Endodermal cell (in vitro differentiated cells): ENCODE measurements at regions not wholly inside any gene's neighbourhood (a gene's known extent, or its start where the extent isn't known, plus 50 kb on each side); places are given as distances from the start of the nearest gene placed in this dataset.
"Not testable (repeated sequence)": the region's sequence is repeated elsewhere in the genome, so short reads cannot be mapped to it uniquely, and the experiment has no call there.

ENCODE experiments used
- DNase-seq: peaks from one replicate; pipeline ENCODE4 v3.0.0-alpha.2; 2017
- H3K27ac ChIP-seq: 2 replicates; pipeline ENCODE4 v1.5.1; 2013; ENCODE audit warnings: mild to moderate bottlenecking, low read depth, low read length, moderate library complexity
- H3K27me3 ChIP-seq: 2 replicates; pipeline ENCODE4 v1.6.1; 2013; ENCODE audit warnings: mild to moderate bottlenecking, low read length, moderate library complexity; ENCODE audit not compliant: insufficient read depth, control insufficient read depth, poor library complexity, severe bottlenecking
- H3K36me3 ChIP-seq: 2 replicates; pipeline ENCODE4 v1.7.0; 2013; ENCODE audit warnings: mild to moderate bottlenecking, low read length, moderate library complexity; ENCODE audit not compliant: control insufficient read depth, insufficient read depth
- H3K4me1 ChIP-seq: one replicate; pipeline ENCODE4 v1.7.0; 2013; ENCODE audit warnings: low read length; ENCODE audit not compliant: control insufficient read depth, insufficient read depth
- H3K4me3 ChIP-seq: 2 replicates; pipeline ENCODE4 v1.5.1; 2013; ENCODE audit warnings: mild to moderate bottlenecking, low read length, moderate library complexity
- H3K9ac ChIP-seq: 2 replicates; pipeline ENCODE4 v1.6.1; 2013; ENCODE audit warnings: mild to moderate bottlenecking, low read length, moderate library complexity; ENCODE audit not compliant: poor library complexity, severe bottlenecking; ENCODE audit errors: extremely low read depth
- H3K9me3 ChIP-seq: 2 replicates; pipeline ENCODE4 v1.6.1; 2013; ENCODE audit warnings: mild to moderate bottlenecking, low read length, moderate library complexity; ENCODE audit not compliant: control insufficient read depth
- H3K27ac Mint-ChIP-seq: 2 replicates; pipeline ENCODE4 v1.8.0; 2020; ENCODE audit warnings: mixed read lengths
- H3K27me3 Mint-ChIP-seq: 2 replicates; pipeline ENCODE4 v1.8.0; 2021; ENCODE audit warnings: mild to moderate bottlenecking, mixed read lengths; ENCODE audit not compliant: insufficient read depth
- H3K36me3 Mint-ChIP-seq: 2 replicates; pipeline ENCODE4 v1.8.0; 2020; ENCODE audit warnings: low read depth, mixed read lengths
- H3K4me1 Mint-ChIP-seq: 2 replicates; pipeline ENCODE4 v1.8.0; 2020; ENCODE audit warnings: mixed read lengths
- H3K4me3 Mint-ChIP-seq: 2 replicates; pipeline ENCODE4 v1.8.0; 2020; ENCODE audit warnings: mild to moderate bottlenecking, moderate library complexity, mixed read lengths
- H3K9me3 Mint-ChIP-seq: 2 replicates; pipeline ENCODE4 v1.8.0; 2020; ENCODE audit warnings: mild to moderate bottlenecking, mixed read lengths
- CTCF ChIP-seq: fragments of 200-600 bp; sonication (generic); conservative IDR thresholded peaks from 2 replicates; pipeline ENCODE4 v1.5.0; 2021; ENCODE audit warnings: antibody characterized with exemption, mild to moderate bottlenecking
- WGBS, 2 experiments: methylation state at CpG; one replicate each; pipeline versions ENCODE4 v1.1.5 to v1.1.7; 2013; ENCODE audit warnings: missing lambda C conversion rate in 2 of 2, mixed read lengths in 1 of 2; ENCODE audit not compliant: insufficient coverage in 1 of 2, insufficient read length in 1 of 2; 5-methylcytosine and 5-hydroxymethylcytosine counted together

DNA sequence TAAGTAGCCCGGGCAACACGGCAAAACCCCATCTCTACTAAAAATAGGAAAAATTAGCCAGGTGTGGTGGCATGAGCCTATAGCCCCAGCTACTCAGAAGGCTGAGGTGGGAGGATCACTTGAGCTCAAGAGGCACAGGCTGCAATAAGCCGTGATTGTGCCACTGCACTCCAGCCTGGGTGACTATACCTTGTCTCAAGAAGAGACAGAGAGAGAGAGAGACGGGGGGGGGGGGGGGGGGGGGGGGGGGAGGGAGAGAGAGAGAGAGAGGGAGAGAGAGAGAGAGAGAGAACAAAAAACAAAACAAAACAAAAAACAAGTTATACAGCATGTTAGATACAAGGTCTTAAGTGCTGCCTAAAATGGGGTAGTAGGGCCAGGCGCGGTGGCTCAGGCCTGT lies 77.8 kb upstream of the ZNF281 start:
- Mint-ChIP-seq H3K4me3 (no peak overlapping the region), H3K27me3 (peaks cover 10% of the 10 kb centered on the region), H3K9me3 (no peaks in the 10 kb centered on the region), H3K36me3 (no peaks in the 10 kb centered on the region), H3K4me1 (peaks cover 15% of the 10 kb centered on the region), H3K27ac (no peak overlapping the region)
- Histone ChIP-seq H3K4me3 (no peak overlapping the region), H3K27me3 (no peaks in the 10 kb centered on the region), H3K9ac (no peak overlapping the region), H3K36me3 (no peaks in the 10 kb centered on the region), H3K9me3 (no peaks in the 10 kb centered on the region), H3K27ac (no peak overlapping the region), H3K4me1 (peaks cover 7% of the 10 kb centered on the region)
- no peak for TF ChIP-seq CTCF
- 88 to 98% methylated on average over 2 to 5 of the region's 6 CpGs for WGBS, 2 experiments
- no peak for DNase-seq

GRCh38 chr1:200486634-200487033 lies 76.8 kb upstream of the ZNF281 start:
- Histone ChIP-seq H3K4me3 (no peak overlapping the region), H3K27ac (no peak overlapping the region), H3K4me1 (peaks cover 7% of the 10 kb centered on the region), H3K27me3 (no peaks in the 10 kb centered on the region), H3K9me3 (no peaks in the 10 kb centered on the region), H3K36me3 (no peaks in the 10 kb centered on the region), H3K9ac (no peak overlapping the region)
- Mint-ChIP-seq H3K27me3 (peaks cover 10% of the 10 kb centered on the region), H3K4me3 (no peak overlapping the region), H3K36me3 (no peaks in the 10 kb centered on the region), H3K4me1 (peaks cover 15% of the 10 kb centered on the region), H3K27ac (no peak overlapping the region), H3K9me3 (no peaks in the 10 kb centered on the region)
- 94 to 95% methylated on average over 3 of the region's 3 CpGs for WGBS, 2 experiments
- no peak for DNase-seq
- no peak for TF ChIP-seq CTCF

GRCh38 chr1:200484438-200484946 lies 74.7 kb upstream of the ZNF281 start:
- not testable (repeated sequence) for H3K27ac ChIP-seq, H3K36me3 Mint-ChIP-seq, H3K4me1 ChIP-seq, H3K9ac ChIP-seq, H3K9me3 ChIP-seq, H3K9me3 Mint-ChIP-seq, H3K27me3 ChIP-seq, DNase-seq, H3K27me3 Mint-ChIP-seq, H3K36me3 ChIP-seq, H3K27ac Mint-ChIP-seq, H3K4me3 ChIP-seq, H3K4me3 Mint-ChIP-seq
- H3K4me1 Mint-ChIP-seq: peaks cover 15% of the 10 kb centered on the region
- WGBS, 2 experiments: 83 to 92% methylated on average over 3 to 7 of the region's 7 CpGs
